IPS-18c (cell line): ENCODE measurements at regions not wholly inside any gene's neighbourhood (a gene's known extent, or its start where the extent isn't known, plus 50 kb on each side); places are given as distances from the start of the nearest gene placed in this dataset.

Experiments used
- H3K4me3 ChIP-seq: 2 replicates; pipeline ENCODE4 v1.7.0; 2013; ENCODE audit warnings: low read depth, mild to moderate bottlenecking, low read length, moderate library complexity; ENCODE audit not compliant: insufficient read depth
- H3K9me3 ChIP-seq: one replicate; pipeline ENCODE4 v1.6.1; 2013; ENCODE audit warnings: mild to moderate bottlenecking, low read length, moderate library complexity; ENCODE audit not compliant: control insufficient read depth, insufficient read depth

GRCh38 chr5:58403822-58404433 is 56.0 kb downstream of the PLK2 start:
- no peak overlapping the region for H3K4me3 ChIP-seq
- no peaks in the 10 kb centered on the region for H3K9me3 ChIP-seq

GRCh38 chr5:58401701-58402100 is 58.2 kb downstream of the PLK2 start:
- no peaks in the 10 kb centered on the region for H3K9me3 ChIP-seq
- H3K4me3 ChIP-seq, result no peak overlapping the region

- H3K4me3 ChIP-seq, result no peak overlapping the region
- no peaks in the 10 kb centered on the region for H3K9me3 ChIP-seq
Observed at GRCh38 chr5:58400737-58401136, 59.1 kb downstream of the PLK2 start.

DNA sequence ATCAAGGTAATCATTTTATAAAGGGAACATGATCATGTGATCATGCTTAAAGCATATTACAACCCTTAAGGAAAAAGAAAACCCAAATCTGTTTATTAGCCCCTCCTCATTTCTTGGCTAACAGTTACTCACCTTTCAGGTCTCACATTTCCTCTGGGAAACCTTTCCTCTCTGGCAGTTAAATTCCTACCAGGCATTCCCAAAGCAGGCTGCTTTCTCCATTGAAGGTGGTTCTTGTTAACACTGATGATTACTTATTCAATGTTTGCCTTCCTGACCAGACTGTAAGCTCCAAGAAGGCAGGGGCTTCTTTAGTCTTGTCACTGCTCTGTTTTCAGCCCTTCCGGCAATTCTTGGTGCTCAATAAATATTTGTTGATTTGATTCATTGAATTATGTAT is 59.9 kb downstream of the PLK2 start:
- Histone ChIP-seq H3K4me3 (no peak overlapping the region), H3K9me3 (no peaks in the 10 kb centered on the region)

DNA sequence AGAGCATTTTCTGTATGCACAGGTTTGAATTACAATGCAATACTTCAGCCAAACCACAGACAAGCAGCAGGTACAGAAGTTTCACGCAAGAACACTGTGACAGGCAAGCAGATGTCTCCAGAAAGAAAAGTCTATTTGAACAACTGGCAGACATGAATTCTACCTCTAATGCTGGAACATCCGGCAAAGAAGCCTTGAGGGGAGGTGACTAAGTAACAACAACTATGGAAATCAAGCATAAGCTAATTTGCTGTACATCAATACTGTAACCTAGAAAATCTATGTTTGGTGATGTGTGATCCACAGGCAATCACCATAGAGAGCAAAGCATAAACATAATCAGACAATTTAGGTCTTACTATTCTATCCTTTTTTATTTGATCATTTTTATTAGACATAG is 65.5 kb downstream of the PLK2 start:
- no peaks in the 10 kb centered on the region for H3K9me3 ChIP-seq
- no peak overlapping the region for H3K4me3 ChIP-seq

GRCh38 chr5:58393716-58394115 is 66.2 kb downstream of the PLK2 start:
- no peak overlapping the region for H3K4me3 ChIP-seq
- no peaks in the 10 kb centered on the region for H3K9me3 ChIP-seq

- Histone ChIP-seq H3K9me3 (no peaks in the 10 kb centered on the region), H3K4me3 (no peak overlapping the region)
Observed at GRCh38 chr5:58392496-58392895, 67.4 kb downstream of the PLK2 start.

GRCh38 chr5:58383448-58383847 is 76.4 kb downstream of the PLK2 start:
- Histone ChIP-seq H3K4me3 (no peak overlapping the region), H3K9me3 (peaks cover 2% of the 10 kb centered on the region)

- peaks cover 4% of the 10 kb centered on the region for H3K9me3 ChIP-seq
Observed at GRCh38 chr5:58382131-58382534, 77.8 kb downstream of the PLK2 start.

GRCh38 chr5:58381566-58381965 is 78.3 kb downstream of the PLK2 start:
- Histone ChIP-seq H3K4me3 (no peak overlapping the region), H3K9me3 (peaks cover 7% of the 10 kb centered on the region)

More at GRCh38 chr5:58382131-58382534, 77.8 kb downstream of the PLK2 start:
- H3K4me3 ChIP-seq, result no peak overlapping the region

- Histone ChIP-seq H3K4me3 (no peak overlapping the region), H3K9me3 (peaks cover 7% of the 10 kb centered on the region)
Observed at GRCh38 chr5:58380655-58381054, 79.2 kb downstream of the PLK2 start.

DNA sequence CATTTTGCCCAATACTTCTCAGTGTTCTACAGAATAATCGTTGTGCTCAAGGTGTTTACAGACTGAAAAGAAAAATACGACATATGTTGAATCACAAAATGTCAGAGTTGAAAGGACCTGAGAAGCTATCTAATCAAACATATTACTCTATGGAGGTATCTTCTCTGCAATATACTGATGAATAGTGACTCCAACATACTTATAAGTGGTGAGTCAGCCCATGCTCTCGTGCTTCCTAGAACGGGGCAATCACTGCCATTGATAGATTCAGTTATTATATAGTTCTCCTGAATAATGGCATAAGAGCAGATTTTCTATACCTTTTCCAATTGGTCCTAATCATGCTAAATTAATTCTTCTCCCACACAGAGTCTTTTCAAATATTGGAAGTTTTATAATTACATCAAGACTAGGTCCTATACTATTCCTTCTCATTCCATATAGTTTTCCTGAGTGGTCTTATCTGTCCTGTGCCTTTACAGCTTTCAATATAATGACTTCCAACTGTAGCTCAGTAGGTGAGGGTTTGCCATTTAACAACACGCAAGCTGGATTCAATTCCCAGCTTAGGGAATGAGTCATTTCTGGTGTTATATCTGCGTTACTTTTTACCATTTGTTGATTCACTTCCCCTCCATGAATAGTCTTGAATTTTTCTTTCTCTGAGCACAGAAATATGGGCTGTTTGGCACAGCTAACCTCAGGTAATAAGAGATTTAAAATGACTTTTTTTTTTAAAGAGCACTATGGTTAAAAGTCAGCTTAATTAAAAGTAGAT is 81.1 kb downstream of the PLK2 start:
- H3K9me3 ChIP-seq, result peaks cover 7% of the 10 kb centered on the region
- H3K4me3 ChIP-seq, result no peak overlapping the region

- H3K9me3 ChIP-seq, result no peaks in the 10 kb centered on the region
Observed at GRCh38 chr5:58370606-58371005, 89.3 kb downstream of the PLK2 start.

GRCh38 chr5:58369513-58370190 is 90.2 kb downstream of the PLK2 start:
- H3K4me3 ChIP-seq, result no peak overlapping the region
- no peaks in the 10 kb centered on the region for H3K9me3 ChIP-seq

More at GRCh38 chr5:58370606-58371005, 89.3 kb downstream of the PLK2 start:
- H3K4me3 ChIP-seq, result no peak overlapping the region

GRCh38 chr5:58366461-58366860 is 93.4 kb downstream of the PLK2 start:
- Histone ChIP-seq H3K9me3 (no peaks in the 10 kb centered on the region), H3K4me3 (no peak overlapping the region)

GRCh38 chr5:58365791-58366190 is 94.1 kb downstream of the PLK2 start:
- Histone ChIP-seq H3K4me3 (no peak overlapping the region; the same call in 1 of the 2 replicates), H3K9me3 (no peaks in the 10 kb centered on the region)

DNA sequence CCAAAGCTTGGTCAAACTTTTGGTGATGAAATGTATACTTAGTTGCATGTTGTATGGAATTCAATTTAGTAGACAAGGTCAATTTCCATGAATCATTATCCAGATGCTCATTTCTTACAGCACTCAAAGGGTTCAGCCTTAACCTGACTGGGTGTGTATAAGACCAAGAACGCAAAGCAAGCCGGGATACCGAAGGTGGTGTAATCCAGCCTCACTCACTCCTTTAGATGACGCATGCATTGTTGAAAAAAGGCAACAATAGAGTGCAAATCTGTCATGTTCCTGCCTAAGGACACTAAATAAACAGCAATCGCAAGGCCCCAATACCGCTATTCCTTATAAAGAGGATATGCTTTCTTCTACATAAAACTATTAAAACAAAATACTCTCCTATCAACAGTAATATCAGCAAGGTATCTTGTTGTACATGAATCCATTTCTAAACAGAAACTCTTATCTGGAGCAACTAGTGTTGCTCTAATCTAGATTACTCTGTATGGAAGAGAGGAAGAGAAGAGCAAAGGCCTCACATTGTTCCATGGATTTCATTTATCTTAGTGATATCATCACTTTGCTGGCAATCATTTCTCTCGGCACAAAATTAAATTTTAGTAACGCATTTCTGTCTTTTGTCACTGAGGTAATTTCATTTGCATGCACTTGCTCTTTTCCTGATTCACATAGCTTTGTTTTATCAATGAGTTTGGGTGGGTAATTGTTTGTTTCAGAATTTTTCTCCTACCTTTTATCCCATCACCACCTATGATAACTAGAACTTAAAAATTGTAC is 96.2 kb downstream of the PLK2 start:
- Histone ChIP-seq H3K9me3 (no peaks in the 10 kb centered on the region), H3K4me3 (no peak overlapping the region)
